ENCODE measurements at regions not wholly inside any gene's neighbourhood (a gene's known extent, or its start where the extent isn't known, plus 50 kb on each side); places are given as distances from the start of the nearest gene placed in this dataset.

DNA sequence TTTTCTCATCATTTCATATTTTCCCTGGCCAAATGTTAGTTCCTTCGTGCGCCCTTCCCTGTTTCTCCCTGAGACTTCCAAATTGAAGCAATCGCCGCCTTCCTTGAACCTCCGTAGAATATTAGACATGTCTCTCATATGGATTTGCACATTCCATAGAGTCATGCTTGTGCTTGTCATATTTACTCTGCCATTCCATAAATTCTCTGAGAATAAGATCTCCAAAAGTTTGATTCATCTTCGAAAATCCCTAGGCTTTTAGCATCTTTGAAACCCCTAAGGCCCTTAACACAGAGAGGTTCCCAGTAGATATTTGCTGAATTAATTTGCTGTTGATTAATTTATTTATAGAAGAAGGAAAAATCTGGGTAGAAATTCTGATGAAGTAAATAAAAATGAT, 202.2 kb upstream of the PIK3C3 start (continued):
- TF ChIP-seq, protein P1, sequence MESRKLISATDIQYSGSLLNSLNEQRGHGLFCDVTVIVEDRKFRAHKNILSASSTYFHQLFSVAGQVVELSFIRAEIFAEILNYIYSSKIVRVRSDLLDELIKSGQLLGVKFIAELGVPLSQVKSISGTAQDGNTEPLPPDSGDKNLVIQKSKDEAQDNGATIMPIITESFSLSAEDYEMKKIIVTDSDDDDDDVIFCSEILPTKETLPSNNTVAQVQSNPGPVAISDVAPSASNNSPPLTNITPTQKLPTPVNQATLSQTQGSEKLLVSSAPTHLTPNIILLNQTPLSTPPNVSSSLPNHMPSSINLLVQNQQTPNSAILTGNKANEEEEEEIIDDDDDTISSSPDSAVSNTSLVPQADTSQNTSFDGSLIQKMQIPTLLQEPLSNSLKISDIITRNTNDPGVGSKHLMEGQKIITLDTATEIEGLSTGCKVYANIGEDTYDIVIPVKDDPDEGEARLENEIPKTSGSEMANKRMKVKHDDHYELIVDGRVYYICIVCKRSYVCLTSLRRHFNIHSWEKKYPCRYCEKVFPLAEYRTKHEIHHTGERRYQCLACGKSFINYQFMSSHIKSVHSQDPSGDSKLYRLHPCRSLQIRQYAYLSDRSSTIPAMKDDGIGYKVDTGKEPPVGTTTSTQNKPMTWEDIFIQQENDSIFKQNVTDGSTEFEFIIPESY (IDR thresholded peaks at IDR 0.05): no peak
- TF ChIP-seq BCL11A (IDR thresholded peaks at IDR 0.05; ENCODE audit: low read depth, low read length): no peak
- no peak for TF ChIP-seq POU2F2 (IDR thresholded peaks at IDR 0.05; ENCODE audit: borderline replicate concordance, low read depth, low read length)
- no peak for TF ChIP-seq HDAC2 (IDR thresholded peaks at IDR 0.05)
- TF ChIP-seq ELK1 (IDR thresholded peaks at IDR 0.05; ENCODE audit: low read depth, low read length): no peak
- no peak for TF ChIP-seq KDM1A (IDR thresholded peaks at IDR 0.05; ENCODE audit: borderline replicate concordance)
- TF ChIP-seq HDAC6 (IDR thresholded peaks at IDR 0.05; ENCODE audit: unreplicated experiment): no peak

- Histone ChIP-seq H3K79me2 (ENCODE audit: control insufficient read depth, insufficient read depth, low read length) (no peaks in the 10 kb centered on the region), H3K4me3 (no peak overlapping the region), H4K20me1 (ENCODE audit: control insufficient read depth, insufficient read depth) (no peaks in the 10 kb centered on the region), H3K9ac (ENCODE audit: control insufficient read depth, insufficient read depth, low read length) (no peak overlapping the region), H3K4me2 (ENCODE audit: control insufficient read depth, insufficient read depth) (no peak overlapping the region), H3K36me3 (ENCODE audit: control insufficient read depth in 2 of 2, insufficient read depth in 2 of 2, low read length in 1 of 2) (no peaks in the 10 kb centered on the region), H3K27me3 (replicated peaks in 1 of 2; ENCODE audit: control insufficient read depth in 2 of 2, insufficient read depth in 2 of 2, low read length in 1 of 2) (no peaks in the 10 kb centered on the region), H3K9me3 (replicated peaks; ENCODE audit: control insufficient read depth, insufficient read depth, low read length) (no peaks in the 10 kb centered on the region), H3K27ac (ENCODE audit: control insufficient read depth, insufficient read depth) (no peak overlapping the region), H2AFZ (ENCODE audit: control insufficient read depth, low read depth, low read length) (no peak overlapping the region), H3K4me1 (ENCODE audit: control insufficient read depth, insufficient read depth, low read length) (no peaks in the 10 kb centered on the region)
- SMC1A ChIA-PET (ENCODE audit: uncharacterized antibody, unreplicated experiment): no interaction called here
- no peak for FAIRE-seq
- RAD21 ChIA-PET (ENCODE audit: unreplicated experiment): interaction anchor here (1.1 kb wide), 1 partner anchor 14 kb away, joined by 3 read pairs; no protein-coding TSS in a partner anchor
- in situ Hi-C loops (cut with MboI) (no loop called here), intact Hi-C loops (cut with micrococcal nuclease; ENCODE audit: unreplicated experiment) (no loop called here)
- POLR2A ChIA-PET: no interaction called here
- no peak for ATAC-seq
- DNase-seq (ENCODE audit: low read depth, low spot score): no peak
- WGBS (ENCODE audit: insufficient coverage, insufficient replicate concordance, low lambda C conversion rate, missing lambda C conversion rate): 0% methylated on average over 1 of the region's 1 CpG
- BruUV-seq (replicated peaks): no TSS peak
- CTCF ChIA-PET: interaction anchor here (0.6 to 1.5 kb wide), 3 partner anchors 10 to 403 kb away, joined by 3 to 4 read pairs (median 3); no protein-coding TSS in a partner anchor
- no peak for TF ChIP-seq ZNF24 (IDR thresholded peaks at IDR 0.05)
- TF ChIP-seq, protein P2, sequence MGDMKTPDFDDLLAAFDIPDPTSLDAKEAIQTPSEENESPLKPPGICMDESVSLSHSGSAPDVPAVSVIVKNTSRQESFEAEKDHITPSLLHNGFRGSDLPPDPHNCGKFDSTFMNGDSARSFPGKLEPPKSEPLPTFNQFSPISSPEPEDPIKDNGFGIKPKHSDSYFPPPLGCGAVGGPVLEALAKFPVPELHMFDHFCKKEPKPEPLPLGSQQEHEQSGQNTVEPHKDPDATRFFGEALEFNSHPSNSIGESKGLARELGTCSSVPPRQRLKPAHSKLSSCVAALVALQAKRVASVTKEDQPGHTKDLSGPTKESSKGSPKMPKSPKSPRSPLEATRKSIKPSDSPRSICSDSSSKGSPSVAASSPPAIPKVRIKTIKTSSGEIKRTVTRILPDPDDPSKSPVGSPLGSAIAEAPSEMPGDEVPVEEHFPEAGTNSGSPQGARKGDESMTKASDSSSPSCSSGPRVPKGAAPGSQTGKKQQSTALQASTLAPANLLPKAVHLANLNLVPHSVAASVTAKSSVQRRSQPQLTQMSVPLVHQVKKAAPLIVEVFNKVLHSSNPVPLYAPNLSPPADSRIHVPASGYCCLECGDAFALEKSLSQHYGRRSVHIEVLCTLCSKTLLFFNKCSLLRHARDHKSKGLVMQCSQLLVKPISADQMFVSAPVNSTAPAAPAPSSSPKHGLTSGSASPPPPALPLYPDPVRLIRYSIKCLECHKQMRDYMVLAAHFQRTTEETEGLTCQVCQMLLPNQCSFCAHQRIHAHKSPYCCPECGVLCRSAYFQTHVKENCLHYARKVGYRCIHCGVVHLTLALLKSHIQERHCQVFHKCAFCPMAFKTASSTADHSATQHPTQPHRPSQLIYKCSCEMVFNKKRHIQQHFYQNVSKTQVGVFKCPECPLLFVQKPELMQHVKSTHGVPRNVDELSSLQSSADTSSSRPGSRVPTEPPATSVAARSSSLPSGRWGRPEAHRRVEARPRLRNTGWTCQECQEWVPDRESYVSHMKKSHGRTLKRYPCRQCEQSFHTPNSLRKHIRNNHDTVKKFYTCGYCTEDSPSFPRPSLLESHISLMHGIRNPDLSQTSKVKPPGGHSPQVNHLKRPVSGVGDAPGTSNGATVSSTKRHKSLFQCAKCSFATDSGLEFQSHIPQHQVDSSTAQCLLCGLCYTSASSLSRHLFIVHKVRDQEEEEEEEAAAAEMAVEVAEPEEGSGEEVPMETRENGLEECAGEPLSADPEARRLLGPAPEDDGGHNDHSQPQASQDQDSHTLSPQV (IDR thresholded peaks at IDR 0.05): no peak
- TF ChIP-seq PML (IDR thresholded peaks at IDR 0.05; ENCODE audit: low read length): no peak
- TF ChIP-seq CUX1 (IDR thresholded peaks at IDR 0.05; ENCODE audit: insufficient replicate concordance, low read depth, low read length): no peak
- no peak for TF ChIP-seq RELA (IDR thresholded peaks at IDR 0.05; ENCODE audit: borderline replicate concordance, partially characterized antibody)
Observed at GRCh38 chr18:41751652-41752051, 203.4 kb upstream of the PIK3C3 start.

Data from GM12878 (cell line).